DND-41 (cell line): ENCODE measurements at regions not wholly inside any gene's neighbourhood (a gene's known extent, or its start where the extent isn't known, plus 50 kb on each side); places are given as distances from the start of the nearest gene placed in this dataset.

Experiments
- ATAC-seq: fragments of 200-7000 bp; cut with Tn5 transposase; 3 replicates; pipeline ENCODE4 v1.9.1; 2021; ENCODE audit warnings: low read depth; ENCODE audit not compliant: insufficient read depth
- DNase-seq: peaks from one replicate; pipeline ENCODE4 v3.0.0-alpha.2; 2020
- H2AFZ ChIP-seq: 2 replicates; pipeline ENCODE4 v1.6.0; 2012; ENCODE audit warnings: low read depth, low read length
- H3K27ac ChIP-seq: 2 replicates; pipeline ENCODE4 v1.5.1; 2012; ENCODE audit warnings: low read length, inconsistent platforms
- H3K27me3 ChIP-seq: fragments of 200-600 bp; sonication (generic); 2 replicates; pipeline ENCODE4 v1.6.0; 2012; ENCODE audit warnings: low read length, mild to moderate bottlenecking, inconsistent platforms; ENCODE audit not compliant: insufficient read depth, poor library complexity
- H3K36me3 ChIP-seq: 2 replicates; pipeline ENCODE4 v1.5.1; 2012; ENCODE audit warnings: low read length, inconsistent platforms; ENCODE audit not compliant: insufficient read depth
- H3K4me1 ChIP-seq: 2 replicates; pipeline ENCODE4 v1.5.1; 2012; ENCODE audit warnings: mild to moderate bottlenecking, low read length; ENCODE audit not compliant: insufficient read depth
- H3K4me2 ChIP-seq: 2 replicates; pipeline ENCODE4 v1.6.0; 2012; ENCODE audit warnings: mild to moderate bottlenecking, moderate library complexity, low read length, inconsistent platforms; ENCODE audit not compliant: insufficient read depth
- H3K4me3 ChIP-seq, 2 experiments: fragments of 200-600 bp in 1 of 2; shearing (Covaris generic) in 1 of 2; 2 replicates each; pipeline ENCODE4 v1.5.1; 2012 to 2016; ENCODE audit warnings: inconsistent platforms in 2 of 2, low read length in 2 of 2, mild to moderate bottlenecking in 2 of 2, low read depth in 1 of 2, moderate library complexity in 1 of 2
- H3K79me2 ChIP-seq: 2 replicates; pipeline ENCODE4 v1.6.0; 2012; ENCODE audit warnings: low read length, inconsistent platforms; ENCODE audit not compliant: insufficient read depth
- H3K9ac ChIP-seq: 2 replicates; pipeline ENCODE4 v1.6.0; 2012; ENCODE audit warnings: low read depth, mild to moderate bottlenecking, inconsistent platforms, low read length, moderate library complexity
- H3K9me3 ChIP-seq: 2 replicates; pipeline ENCODE4 v1.5.1; 2012; ENCODE audit warnings: low read length, moderate library complexity, mild to moderate bottlenecking, inconsistent platforms; ENCODE audit not compliant: insufficient read depth, severe bottlenecking
- H4K20me1 ChIP-seq: 2 replicates; pipeline ENCODE4 v1.6.0; 2012; ENCODE audit warnings: low read length; ENCODE audit not compliant: insufficient read depth
- EZH2 ChIP-seq: IDR thresholded peaks from 3 replicates; pipeline ENCODE4 v1.6.1; 2012; ENCODE audit warnings: borderline replicate concordance, low read depth, mild to moderate bottlenecking, moderate library complexity, low read length, inconsistent platforms; ENCODE audit not compliant: severe bottlenecking
- TF ChIP-seq, protein P1 (sequence below): IDR thresholded peaks from 2 replicates; pipeline ENCODE4 v1.5.1; 2012; ENCODE audit warnings: borderline replicate concordance, low read length, moderate library complexity, mild to moderate bottlenecking; ENCODE audit not compliant: poor library complexity, severe bottlenecking; ENCODE audit errors: extremely low read depth

DNA sequence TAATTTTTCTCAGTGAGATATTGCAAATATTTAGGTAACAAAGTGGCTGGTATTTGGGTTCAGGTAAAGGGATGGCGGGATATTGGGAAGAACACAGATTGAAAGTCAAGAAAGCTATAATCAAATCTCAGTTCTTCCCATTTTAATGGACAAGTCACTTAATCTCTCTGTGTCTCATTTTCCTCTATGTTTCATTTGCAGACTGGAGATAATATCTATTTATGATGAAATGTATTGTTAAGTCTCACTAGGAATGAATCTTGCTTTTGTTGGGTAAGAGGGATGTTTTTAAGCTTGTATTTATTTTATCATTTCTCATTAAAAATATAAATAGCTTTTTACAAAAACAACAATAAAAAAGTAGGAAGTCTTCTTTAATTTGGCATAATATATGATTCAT lies 175.4 kb downstream of the ISL1 start:
- H3K4me3 ChIP-seq: no peak overlapping the region
- no peak overlapping the region for H3K4me2 ChIP-seq
- TF ChIP-seq EZH2: no peak
- TF ChIP-seq, protein P1, sequence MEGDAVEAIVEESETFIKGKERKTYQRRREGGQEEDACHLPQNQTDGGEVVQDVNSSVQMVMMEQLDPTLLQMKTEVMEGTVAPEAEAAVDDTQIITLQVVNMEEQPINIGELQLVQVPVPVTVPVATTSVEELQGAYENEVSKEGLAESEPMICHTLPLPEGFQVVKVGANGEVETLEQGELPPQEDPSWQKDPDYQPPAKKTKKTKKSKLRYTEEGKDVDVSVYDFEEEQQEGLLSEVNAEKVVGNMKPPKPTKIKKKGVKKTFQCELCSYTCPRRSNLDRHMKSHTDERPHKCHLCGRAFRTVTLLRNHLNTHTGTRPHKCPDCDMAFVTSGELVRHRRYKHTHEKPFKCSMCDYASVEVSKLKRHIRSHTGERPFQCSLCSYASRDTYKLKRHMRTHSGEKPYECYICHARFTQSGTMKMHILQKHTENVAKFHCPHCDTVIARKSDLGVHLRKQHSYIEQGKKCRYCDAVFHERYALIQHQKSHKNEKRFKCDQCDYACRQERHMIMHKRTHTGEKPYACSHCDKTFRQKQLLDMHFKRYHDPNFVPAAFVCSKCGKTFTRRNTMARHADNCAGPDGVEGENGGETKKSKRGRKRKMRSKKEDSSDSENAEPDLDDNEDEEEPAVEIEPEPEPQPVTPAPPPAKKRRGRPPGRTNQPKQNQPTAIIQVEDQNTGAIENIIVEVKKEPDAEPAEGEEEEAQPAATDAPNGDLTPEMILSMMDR: no peak
- no peaks in the 10 kb centered on the region for H4K20me1 ChIP-seq
- H3K9me3 ChIP-seq: no peaks in the 10 kb centered on the region
- H3K36me3 ChIP-seq: no peaks in the 10 kb centered on the region
- DNase-seq (no peak), ATAC-seq (no peak)
- no peak overlapping the region for H2AFZ ChIP-seq
- no peaks in the 10 kb centered on the region for H3K79me2 ChIP-seq
- H3K27me3 ChIP-seq: no peaks in the 10 kb centered on the region
- no peaks in the 10 kb centered on the region for H3K4me1 ChIP-seq
- H3K9ac ChIP-seq: no peak overlapping the region
- H3K27ac ChIP-seq: no peak overlapping the region

DNA sequence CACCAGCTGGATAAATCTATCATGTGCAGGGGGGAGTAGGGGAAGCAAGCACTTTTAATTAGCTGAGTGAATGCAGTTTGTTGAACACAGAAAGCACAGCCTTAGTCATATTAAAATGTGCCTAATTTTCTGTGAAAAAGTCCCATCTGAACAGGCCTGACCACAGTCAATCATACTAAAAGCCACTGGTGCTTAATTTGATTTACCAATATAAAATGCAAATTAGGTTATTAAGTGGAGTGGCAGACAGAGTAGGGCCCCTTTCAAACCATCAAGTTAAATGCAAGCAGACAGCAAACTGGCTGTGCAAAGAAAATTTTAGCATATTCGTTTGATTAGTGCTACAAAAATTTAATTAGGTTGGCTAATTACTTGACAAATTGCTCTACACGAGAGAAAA lies 176.1 kb downstream of the ISL1 start:
- Histone ChIP-seq H3K27me3 (no peaks in the 10 kb centered on the region), H4K20me1 (no peaks in the 10 kb centered on the region), H3K4me3 (no peak overlapping the region), H3K36me3 (no peaks in the 10 kb centered on the region), H3K27ac (no peak overlapping the region), H3K9me3 (no peaks in the 10 kb centered on the region), H3K79me2 (no peaks in the 10 kb centered on the region), H2AFZ (no peak overlapping the region), H3K9ac (no peak overlapping the region), H3K4me1 (no peaks in the 10 kb centered on the region), H3K4me2 (no peak overlapping the region)
- ATAC-seq (no peak), DNase-seq (no peak)
- TF ChIP-seq EZH2: no peak
- TF ChIP-seq, protein P1: no peak

DNA sequence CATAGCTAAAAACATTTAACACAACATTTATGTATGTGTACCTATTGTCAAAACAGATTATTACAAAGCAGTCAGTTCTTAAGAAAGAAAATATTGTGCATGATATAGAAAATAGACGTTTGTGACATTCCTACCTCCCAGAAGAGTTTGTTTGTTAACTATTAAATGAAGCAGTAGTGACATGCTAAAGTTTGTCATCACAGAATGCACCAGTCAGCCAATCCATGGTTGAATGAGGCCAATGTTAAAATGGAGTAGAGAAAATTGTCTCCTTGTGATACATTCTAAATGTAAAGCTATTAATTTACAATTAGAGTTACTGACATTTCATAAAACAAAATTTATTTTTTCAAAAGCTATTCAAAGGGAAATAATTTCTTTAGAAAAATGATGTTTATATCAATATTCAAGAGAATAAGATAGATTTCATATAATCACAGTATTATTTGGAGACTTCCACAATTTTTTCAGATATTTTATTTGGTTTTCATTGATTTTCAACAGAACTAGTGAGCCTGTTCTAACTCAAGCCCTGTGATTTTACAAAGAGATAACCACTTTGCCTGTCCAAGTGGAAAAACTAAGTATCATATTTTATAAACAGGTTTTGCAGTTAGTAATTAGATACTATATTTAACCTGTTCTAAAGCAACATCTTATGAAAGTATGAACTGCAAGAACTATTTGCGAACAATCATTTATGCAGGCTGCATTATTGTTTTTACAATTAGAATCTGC lies 176.8 kb downstream of the ISL1 start:
- Histone ChIP-seq H3K79me2 (no peaks in the 10 kb centered on the region), H3K27me3 (no peaks in the 10 kb centered on the region), H2AFZ (no peak overlapping the region), H3K9me3 (no peaks in the 10 kb centered on the region), H4K20me1 (no peaks in the 10 kb centered on the region), H3K9ac (no peak overlapping the region), H3K4me2 (no peak overlapping the region), H3K36me3 (no peaks in the 10 kb centered on the region), H3K4me3 (no peak overlapping the region), H3K4me1 (no peaks in the 10 kb centered on the region), H3K27ac (no peak overlapping the region)
- TF ChIP-seq, protein P1: no peak
- TF ChIP-seq EZH2: no peak
- DNase-seq (no peak), ATAC-seq (no peak)
